HCT116 (cell line): ENCODE measurements at regions not wholly inside any gene's neighbourhood (a gene's known extent, or its start where the extent isn't known, plus 50 kb on each side); places are given as distances from the start of the nearest gene placed in this dataset.

ENCODE experiments used
- ATAC-seq: fragments of 200-7000 bp; cut with Tn5 transposase; 2 replicates; pipeline ENCODE4 v1.9.1; 2020; ENCODE audit warnings: mild to moderate bottlenecking, moderate library complexity
- BruUV-seq: library from RNA; stranded (reverse); fragments of 400-500 nt; replicated peaks from 2 replicates; lab custom pipeline; 2021; lab: Mats Ljungman, UMichigan
- CTCF ChIA-PET: fragments of 300-600 bp; sonication (Branson Sonifier 250); formaldehyde crosslinking; loops from one replicate; lab custom pipeline; 2021; ENCODE audit warnings: antibody characterized with exemption; lab: Charles Lee
- POLR2A ChIA-PET: fragments of 300-600, 350-600 bp; sonication (Branson Sonifier 250); formaldehyde crosslinking; loops from one replicate; lab custom pipeline; 2021; ENCODE audit warnings: antibody characterized with exemption; lab: Charles Lee
- RAD21 ChIA-PET, 2 experiments: fragments of 300-600 bp; sonication (Branson Sonifier 250); formaldehyde crosslinking; loops; one replicate each; lab custom pipeline; 2023; ENCODE audit warnings: low total read pairs in 2 of 2; ENCODE audit not compliant: uncharacterized antibody in 2 of 2, unreplicated experiment in 2 of 2, low non-redundant PET in 1 of 2; lab: Charles Lee
- DNase-seq: peaks from one replicate; pipeline ENCODE4 v3.0.0-alpha.2; 2010; ENCODE audit warnings: low read depth, low spot score
- H2AFZ ChIP-seq: fragments of 200-600 bp; shearing (Covaris generic), sonication (generic); 2 replicates; pipeline ENCODE4 v1.6.1; 2017; ENCODE audit warnings: low read depth, mixed run types, mixed read lengths, antibody characterized with exemption, low read length; ENCODE audit not compliant: poor library complexity, severe bottlenecking
- H3K27ac ChIP-seq: 2 replicates; pipeline ENCODE4 v1.5.1; 2012; ENCODE audit warnings: low read depth, low read length
- H3K27me3 ChIP-seq: fragments of 200-600 bp; sonication (generic); 2 replicates; pipeline ENCODE4 v1.6.1; 2016; ENCODE audit warnings: mixed run types, low read length, mixed read lengths; ENCODE audit not compliant: insufficient read depth
- H3K36me3 ChIP-seq, 2 experiments: fragments of 200-500 bp in 1 of 2; fragments of 200-600 bp in 1 of 2; sonication (Bioruptor generic) in 1 of 2; sonication (generic) in 1 of 2; 2 replicates each; pipeline versions ENCODE4 v1.5.1 to v1.6.1; 2014 to 2016; ENCODE audit warnings: low read length in 2 of 2, inconsistent platforms in 1 of 2, mixed read lengths in 1 of 2, mixed run types in 1 of 2; ENCODE audit not compliant: insufficient read depth in 2 of 2, control insufficient read depth in 1 of 2
- H3K4me1 ChIP-seq, 2 experiments: fragments of 200-600 bp in 1 of 2; sonication (generic) in 1 of 2; 2 replicates each; pipeline versions ENCODE4 v1.5.1 to v1.6.1; 2012 to 2017; ENCODE audit warnings: low read length in 2 of 2, inconsistent platforms in 1 of 2, mild to moderate bottlenecking in 1 of 2, mixed read lengths in 1 of 2, mixed run types in 1 of 2, moderate library complexity in 1 of 2; ENCODE audit not compliant: insufficient read depth in 2 of 2, control insufficient read depth in 1 of 2
- H3K4me2 ChIP-seq: fragments of 200-600 bp; sonication (generic); 2 replicates; pipeline ENCODE4 v1.6.1; 2017; ENCODE audit warnings: mixed run types, low read length, mixed read lengths
- H3K4me3 ChIP-seq, 2 experiments: fragments of 200-600 bp in 1 of 2; sonication (generic) in 1 of 2; replicated peaks in 1 of 2; 2 replicates each; pipeline ENCODE4 v1.5.1; 2011 to 2016; ENCODE audit warnings: low read length in 2 of 2, control low read depth in 1 of 2, low read depth in 1 of 2, mild to moderate bottlenecking in 1 of 2, mixed read lengths in 1 of 2, mixed run types in 1 of 2
- H3K79me2 ChIP-seq: fragments of 200-600 bp; sonication (generic); 2 replicates; pipeline ENCODE4 v1.6.1; 2017; ENCODE audit warnings: mild to moderate bottlenecking, mixed run types, low read length, moderate library complexity, mixed read lengths; ENCODE audit not compliant: insufficient read depth
- H3K9ac ChIP-seq: fragments of 200-600 bp; sonication (generic); 2 replicates; pipeline ENCODE4 v1.6.1; 2016; ENCODE audit warnings: low read length, mixed read lengths
- H3K9me2 ChIP-seq: fragments of 200-600 bp; sonication (generic), shearing (Covaris generic); 2 replicates; pipeline ENCODE4 v1.6.1; 2017; ENCODE audit warnings: mixed run types, mild to moderate bottlenecking, moderate library complexity; ENCODE audit not compliant: insufficient read depth
- H3K9me3 ChIP-seq, 2 experiments: fragments of 200-500 bp in 1 of 2; fragments of 200-600 bp in 1 of 2; sonication (Bioruptor generic) in 1 of 2; sonication (generic) in 1 of 2; 2 replicates each; pipeline ENCODE4 v1.6.1; 2014 to 2017; ENCODE audit warnings: low read length in 2 of 2, mixed read lengths in 2 of 2, inconsistent platforms in 1 of 2, low read depth in 1 of 2, mild to moderate bottlenecking in 1 of 2, mixed run types in 1 of 2, moderate library complexity in 1 of 2; ENCODE audit not compliant: control insufficient read depth in 1 of 2, insufficient read depth in 1 of 2
- H4K20me1 ChIP-seq: fragments of 200-600 bp; sonication (generic), shearing (Covaris generic); 2 replicates; pipeline ENCODE4 v1.6.1; 2017; ENCODE audit warnings: mixed run types, mild to moderate bottlenecking, moderate library complexity; ENCODE audit not compliant: insufficient read depth
- ATF3 ChIP-seq: IDR thresholded peaks from 2 replicates; pipeline ENCODE4 v1.6.1; 2012
- CEBPB ChIP-seq: IDR thresholded peaks from 2 replicates; pipeline ENCODE4 v1.6.1; 2012; ENCODE audit warnings: low read depth
- FOSL1 ChIP-seq: IDR thresholded peaks from 2 replicates; pipeline ENCODE4 v1.6.1; 2012; ENCODE audit warnings: low read depth
- MAX ChIP-seq: IDR thresholded peaks from 2 replicates; pipeline ENCODE4 v1.6.1; 2012
- POLR2A ChIP-seq: IDR thresholded peaks from 2 replicates; pipeline ENCODE4 v1.7.0; 2011; ENCODE audit warnings: borderline replicate concordance; ENCODE audit not compliant: insufficient read depth, insufficient read length; ENCODE audit errors: extremely low read depth
- REST ChIP-seq: IDR thresholded peaks from 2 replicates; pipeline ENCODE4 v1.6.1; 2012; ENCODE audit warnings: low read depth
- SIN3A ChIP-seq: IDR thresholded peaks from 2 replicates; pipeline ENCODE4 v1.6.1; 2012; ENCODE audit warnings: low read depth
- YY1 ChIP-seq: IDR thresholded peaks from 2 replicates; pipeline ENCODE4 v1.6.1; 2011; ENCODE audit warnings: low read length, low read depth, moderate library complexity, mild to moderate bottlenecking; ENCODE audit not compliant: insufficient replicate concordance; ENCODE audit errors: extremely low read depth
- ZFX ChIP-seq: fragments of 450-650 bp; IDR thresholded peaks from 2 replicates; pipeline ENCODE4 v1.6.1; 2017
- ZNF274 ChIP-seq: fragments of 200-500 bp; sonication (Bioruptor generic); IDR thresholded peaks from 2 replicates; pipeline ENCODE4 v1.6.1; 2014; ENCODE audit warnings: mild to moderate bottlenecking, low read depth, low read length, inconsistent platforms
- intact Hi-C: fragments of 100-400 bp; cut with micrococcal nuclease; formaldehyde crosslinking; loops from 2 replicates; pipeline ENCODE4 v1.10.0; 2022

GRCh38 chr9:115327436-115328122, 209.6 kb upstream of the TNC start:
- no peak for ATAC-seq
- CTCF ChIA-PET = no interaction called here
- H3K4me1 ChIP-seq = no peaks in the 10 kb centered on the region
- no peak for DNase-seq
- H3K9me3 ChIP-seq = no peaks in the 10 kb centered on the region
- no peak overlapping the region for H3K4me2 ChIP-seq
- TF ChIP-seq POLR2A (no peak), SIN3A (no peak), REST (no peak), FOSL1 (no peak), MAX (no peak), ATF3 (no peak), YY1 (no peak), ZFX (no peak), CEBPB (no peak), ZNF274 (no peak)
- no peak overlapping the region for H3K9ac ChIP-seq
- H3K79me2 ChIP-seq = no peaks in the 10 kb centered on the region
- POLR2A ChIA-PET = no interaction called here
- no peak overlapping the region for H2AFZ ChIP-seq
- H3K36me3 ChIP-seq = no peaks in the 10 kb centered on the region
- RAD21 ChIA-PET = no interaction called here
- H3K27me3 ChIP-seq = peaks cover 6% of the 10 kb centered on the region; the same call in 1 of the 2 replicates
- no peak overlapping the region for H3K27ac ChIP-seq
- no peaks in the 10 kb centered on the region for H4K20me1 ChIP-seq
- intact Hi-C loops = no loop called here
- no peaks in the 10 kb centered on the region; the same call in 1 of the 2 replicates for H3K9me2 ChIP-seq
- H3K4me3 ChIP-seq = no peak overlapping the region
- BruUV-seq = no TSS peak
